Erythroblast (primary cell): ENCODE measurements at regions not wholly inside any gene's neighbourhood (a gene's known extent, or its start where the extent isn't known, plus 50 kb on each side); places are given as distances from the start of the nearest gene placed in this dataset.

Experiments
- GATA1 ChIP-seq: IDR thresholded peaks from 2 replicates; pipeline ENCODE4 v1.6.1; 2011; ENCODE audit warnings: low read depth, mild to moderate bottlenecking, control low read depth, low read length, moderate library complexity
- POLR2A ChIP-seq: IDR thresholded peaks from 2 replicates; pipeline ENCODE4 v1.6.1; 2011; ENCODE audit warnings: mild to moderate bottlenecking, low read length

DNA sequence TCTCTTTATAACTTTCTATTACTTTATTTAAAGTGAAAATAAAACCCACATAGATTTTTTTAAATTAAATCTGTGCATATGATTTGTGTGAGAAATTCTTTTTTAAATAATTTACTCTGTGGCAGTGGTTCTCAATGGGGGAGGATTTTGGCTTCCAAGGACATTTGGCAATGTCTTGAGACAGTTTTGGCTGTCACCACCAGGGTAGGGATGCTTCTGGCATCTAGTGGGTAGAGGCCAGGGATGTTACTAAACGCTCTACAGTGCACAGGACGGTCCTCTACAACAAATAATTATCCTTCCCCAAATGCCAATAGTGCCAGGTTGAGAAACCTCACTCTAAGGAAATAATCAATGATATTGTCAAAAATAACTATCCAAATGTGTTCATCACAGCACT is 177.9 kb upstream of the CCNG1 start:
- TF ChIP-seq POLR2A = no peak
- TF ChIP-seq GATA1 = no peak
